HL-60/S4 (cell line): ENCODE measurements at regions not wholly inside any gene's neighbourhood (a gene's known extent, or its start where the extent isn't known, plus 50 kb on each side); places are given as distances from the start of the nearest gene placed in this dataset.

ENCODE experiments used
- in situ Hi-C: fragments of 300-500 bp; cut with MboI; formaldehyde crosslinking; loops from 2 replicates; pipeline ENCODE4 v1.14.3; 2022; ENCODE audit warnings: low sequenced_read_pairs

DNA sequence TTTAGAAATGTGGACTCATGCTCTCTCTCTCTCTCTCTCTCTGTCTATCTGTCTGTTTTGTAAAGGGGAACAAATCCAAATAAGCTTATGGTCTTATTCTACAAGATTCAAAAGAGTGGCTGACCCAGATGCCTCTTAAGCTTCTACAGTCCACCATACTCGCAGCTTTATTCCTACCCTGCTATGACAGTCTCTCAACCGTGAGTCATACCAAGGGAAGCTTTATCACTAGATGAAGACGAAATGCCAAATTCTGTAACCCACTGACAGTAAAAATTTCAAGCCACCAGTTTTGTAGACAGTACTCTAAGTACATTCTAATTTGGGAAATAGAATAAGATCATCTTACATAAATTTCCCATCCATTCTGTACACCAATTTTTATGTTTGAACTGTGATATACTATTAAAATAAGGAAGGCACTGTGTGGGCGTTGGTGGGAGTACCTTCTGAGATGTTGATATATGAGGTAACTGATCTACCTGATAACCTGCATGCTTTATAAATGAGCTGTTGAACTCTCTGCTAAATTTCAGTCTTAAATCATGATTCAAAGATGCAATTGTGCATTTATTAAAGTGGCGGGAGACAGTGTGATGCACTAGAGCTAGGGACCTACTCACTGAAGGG is 153.2 kb downstream of the KLF6 start:
- in situ Hi-C loops = no loop called here

- in situ Hi-C loops = no loop called here
Observed at GRCh38 chr10:3631291-3631690, 153.7 kb downstream of the KLF6 start.

- in situ Hi-C loops = no loop called here
Observed at GRCh38 chr10:3625959-3626751, 158.9 kb downstream of the KLF6 start.

DNA sequence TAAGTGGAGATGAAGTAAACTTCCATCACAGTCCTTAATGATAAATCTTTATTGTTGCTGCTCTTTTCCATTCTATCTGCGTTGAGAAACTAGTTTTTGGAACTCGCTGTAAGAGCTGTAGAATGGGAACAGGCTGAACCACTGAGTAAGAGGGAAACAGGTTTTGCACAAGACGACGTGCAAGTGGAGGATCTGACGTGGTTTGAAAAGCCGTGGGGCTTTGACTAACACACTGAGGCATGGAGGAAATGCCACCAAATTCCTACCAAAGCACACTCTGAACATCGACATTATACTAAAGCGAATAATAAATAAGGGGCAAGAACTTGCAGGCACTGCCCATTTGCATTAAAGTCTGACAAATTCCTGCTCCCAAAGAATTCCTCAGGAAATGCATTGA is 160.6 kb downstream of the KLF6 start:
- in situ Hi-C loops = no loop called here

- in situ Hi-C loops = no loop called here
Observed at GRCh38 chr10:3623746-3624145, 161.3 kb downstream of the KLF6 start.

GRCh38 chr10:3622845-3623621 is 162.0 kb downstream of the KLF6 start:
- in situ Hi-C loops = no loop called here

DNA sequence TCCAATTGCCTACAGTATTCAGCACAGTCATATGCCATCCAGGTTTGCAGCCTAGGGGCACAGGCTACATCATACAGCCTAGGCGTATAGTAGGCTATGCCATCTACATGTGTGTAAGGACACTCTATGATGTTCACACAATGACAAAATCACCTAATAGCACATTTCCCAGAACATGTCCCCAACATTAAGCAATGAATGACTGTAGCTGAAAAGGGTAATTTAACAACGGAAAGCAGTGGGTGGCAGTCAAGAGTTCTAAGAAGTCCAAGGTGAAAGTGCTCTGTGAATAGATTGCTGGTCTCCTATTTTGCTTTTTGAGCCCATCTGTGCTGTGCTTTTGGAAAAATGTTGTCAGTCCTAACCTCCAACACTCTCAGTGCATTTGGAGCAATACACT is 162.6 kb downstream of the KLF6 start:
- in situ Hi-C loops = no loop called here

DNA sequence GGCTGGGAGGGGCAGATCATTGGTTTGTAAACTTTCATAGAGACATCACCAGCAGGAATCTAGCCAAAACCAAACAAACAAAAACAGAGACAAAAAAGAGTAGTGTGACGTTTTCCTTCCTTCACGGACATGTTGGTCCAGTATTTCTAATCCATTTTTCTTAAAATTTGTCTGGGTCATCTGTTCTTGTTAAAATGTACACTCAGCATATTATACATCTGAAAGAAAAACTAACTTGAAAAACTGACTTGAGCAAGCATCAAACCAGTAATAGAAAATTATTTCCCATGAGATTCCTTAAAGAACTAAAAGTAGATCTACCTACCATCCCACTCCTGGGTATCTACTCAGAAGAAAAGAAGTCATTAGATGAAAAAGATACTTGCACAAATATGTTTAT is 164.2 kb downstream of the KLF6 start:
- in situ Hi-C loops = no loop called here

DNA sequence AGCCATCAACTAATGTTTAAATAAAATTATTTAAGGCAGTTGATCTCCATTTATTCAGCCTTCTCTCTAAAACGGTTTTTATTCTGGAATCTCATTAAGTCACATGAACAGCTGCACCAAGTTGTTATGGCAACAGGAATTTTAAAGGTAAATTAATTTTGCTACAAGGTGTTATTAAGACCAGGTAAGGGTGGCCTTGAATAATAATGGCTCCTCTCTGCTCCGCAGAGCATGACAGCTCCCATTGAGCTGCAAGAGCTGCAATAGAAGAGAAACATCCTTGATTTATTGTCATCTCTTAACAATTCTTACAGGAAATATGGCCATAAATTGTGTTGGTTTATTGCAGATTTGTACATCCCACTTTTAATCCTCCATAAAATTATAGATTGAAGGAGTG is 165.8 kb downstream of the KLF6 start:
- in situ Hi-C loops = no loop called here

- in situ Hi-C loops = no loop called here
Observed at GRCh38 chr10:3616880-3617279, 168.1 kb downstream of the KLF6 start.

- in situ Hi-C loops = no loop called here
Observed at GRCh38 chr10:3613318-3613717, 171.7 kb downstream of the KLF6 start.

DNA sequence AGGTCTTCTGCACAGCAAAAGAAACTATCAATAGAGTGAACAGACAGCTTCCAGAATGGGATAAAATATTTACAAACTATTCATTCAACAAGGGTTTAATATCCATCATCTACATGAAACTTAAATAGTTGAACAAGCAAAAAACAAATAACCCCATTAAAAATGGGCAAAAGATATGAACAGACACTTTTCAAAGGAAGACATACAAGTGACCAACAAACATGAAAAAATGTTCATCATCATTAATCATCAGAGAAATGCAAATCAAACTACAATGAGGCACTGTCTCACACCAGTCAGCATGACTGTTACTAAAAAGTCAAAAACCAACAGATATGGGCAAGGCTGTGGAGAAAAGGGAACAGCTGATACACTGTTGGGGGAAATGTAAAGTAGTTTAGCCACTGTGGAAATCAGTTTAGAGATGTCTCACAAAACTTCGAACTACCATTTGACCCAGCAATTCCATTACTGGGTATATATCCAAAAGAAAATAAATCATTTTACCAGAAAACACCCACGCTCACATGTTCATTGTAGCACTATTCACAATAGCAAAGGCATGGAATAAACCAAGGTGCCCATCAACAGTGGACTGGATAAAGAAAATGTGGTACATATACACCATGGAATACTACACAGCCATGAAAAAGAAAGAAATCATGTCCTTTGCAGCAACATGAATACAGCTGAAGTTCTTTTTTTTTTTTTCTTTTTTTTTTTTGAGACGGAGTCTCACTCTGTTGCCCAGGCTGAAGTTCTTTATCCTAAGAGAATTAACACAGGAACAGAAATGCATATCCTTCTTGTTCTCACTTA is 172.6 kb downstream of the KLF6 start:
- in situ Hi-C loops = no loop called here

GRCh38 chr10:3606309-3606708 is 178.7 kb downstream of the KLF6 start:
- in situ Hi-C loops = no loop called here

DNA sequence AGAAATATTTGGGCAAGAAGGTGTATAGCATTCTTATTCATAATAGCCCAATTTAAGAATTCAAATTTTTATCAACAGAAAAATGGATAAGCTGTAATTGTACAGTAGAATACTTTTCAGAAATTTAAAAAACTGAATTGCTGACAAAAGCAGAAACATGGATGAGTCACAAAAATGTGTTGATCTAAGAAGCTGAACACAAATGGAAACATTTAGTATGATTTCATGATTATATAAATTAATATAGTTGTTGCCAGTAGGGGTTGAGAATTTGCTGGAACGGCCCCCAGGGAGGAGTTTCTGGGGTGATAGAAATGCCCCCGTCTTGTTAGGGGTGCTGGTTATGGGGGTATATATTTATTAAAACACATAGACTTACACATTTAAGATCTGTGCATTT is 179.1 kb downstream of the KLF6 start:
- in situ Hi-C loops = no loop called here

GRCh38 chr10:3595736-3596135 is 189.3 kb downstream of the KLF6 start:
- in situ Hi-C loops = no loop called here

GRCh38 chr10:3593611-3594010 is 191.4 kb downstream of the KLF6 start:
- in situ Hi-C loops = no loop called here

DNA sequence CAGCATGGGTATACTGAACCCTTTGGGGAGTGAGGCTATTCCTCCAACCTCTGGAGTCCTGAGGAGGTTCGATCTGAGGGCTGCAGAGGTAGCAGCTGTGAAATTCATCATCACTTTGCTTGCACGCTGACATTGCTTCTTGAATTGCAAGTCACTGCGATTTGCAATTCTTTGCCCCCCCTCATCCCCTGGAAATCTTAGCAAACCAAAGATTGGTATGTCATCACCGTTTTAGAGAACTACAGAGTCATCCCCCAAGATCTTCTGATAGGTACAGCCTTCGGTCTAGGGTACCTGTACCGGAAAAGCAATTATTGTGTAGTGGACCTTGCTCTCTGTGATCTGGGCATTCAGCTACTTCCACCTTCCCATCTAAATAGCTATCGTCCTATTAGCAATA is 192.6 kb downstream of the KLF6 start:
- in situ Hi-C loops = no loop called here

DNA sequence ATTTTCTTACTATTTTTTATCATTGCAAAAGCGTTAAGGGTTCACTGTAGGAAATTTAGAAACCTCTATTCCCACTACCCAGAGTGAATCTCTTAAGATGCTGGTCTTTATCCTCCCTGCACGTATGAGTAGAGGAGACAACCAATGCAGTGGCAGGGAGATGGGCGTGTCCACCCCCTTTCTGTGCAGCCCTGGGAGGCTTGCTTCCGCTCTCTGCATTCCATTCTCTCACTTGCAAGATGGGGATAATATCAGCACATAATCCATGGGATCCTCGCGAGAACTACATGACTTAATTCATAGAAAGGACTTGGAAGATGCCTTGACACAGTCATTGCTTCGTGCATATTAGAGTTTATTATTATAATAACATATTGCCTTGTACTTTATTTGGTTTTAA is 196.2 kb downstream of the KLF6 start:
- in situ Hi-C loops = no loop called here

DNA sequence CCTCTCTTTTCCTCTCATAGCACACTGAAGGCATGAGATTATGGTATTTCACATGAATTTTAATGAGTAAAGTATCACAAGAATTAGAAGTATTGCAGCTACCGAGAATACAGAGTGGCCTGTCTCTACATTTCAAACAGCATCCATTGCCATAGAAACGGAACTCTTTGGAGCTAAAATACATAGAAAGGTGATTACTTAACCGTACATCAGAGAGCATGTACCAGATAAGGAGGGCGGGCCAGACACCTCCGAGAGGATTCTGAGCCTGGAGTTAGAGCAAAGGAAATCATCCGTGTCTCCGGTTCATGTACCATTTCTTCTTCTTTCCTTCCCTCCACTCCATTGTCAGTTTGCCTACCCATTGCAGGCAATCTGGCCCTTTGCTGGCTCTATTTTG is 196.7 kb downstream of the KLF6 start:
- in situ Hi-C loops = no loop called here

- in situ Hi-C loops = no loop called here
Observed at GRCh38 chr10:3584926-3585784, 199.9 kb downstream of the KLF6 start.
